HL-60 (cell line): ENCODE measurements at regions not wholly inside any gene's neighbourhood (a gene's known extent, or its start where the extent isn't known, plus 50 kb on each side); places are given as distances from the start of the nearest gene placed in this dataset.

ENCODE experiments used
- DNase-seq, 2 experiments: peaks; one replicate each; pipeline ENCODE4 v3.0.0-alpha.2; 2010 to 2020; ENCODE audit warnings: low read depth in 1 of 2, low spot score in 1 of 2
- H3K27ac ChIP-seq: fragments of 250-450 bp; sonication (Bioruptor Pico); replicated peaks from 2 replicates; pipeline ENCODE4 v1.5.1; 2020; ENCODE audit warnings: mild to moderate bottlenecking, moderate library complexity
- H3K27me3 ChIP-seq: fragments of 250-450 bp; sonication (Bioruptor Pico); 2 replicates; pipeline ENCODE4 v1.5.1; 2021; ENCODE audit warnings: mild to moderate bottlenecking, moderate library complexity; ENCODE audit not compliant: insufficient read depth, poor library complexity, severe bottlenecking
- H3K4me3 ChIP-seq: replicated peaks from 2 replicates; pipeline ENCODE4 v1.5.1; 2011; ENCODE audit warnings: mild to moderate bottlenecking, control low read depth, low read length; ENCODE audit not compliant: insufficient read depth
- GABPA ChIP-seq: IDR thresholded peaks from 2 replicates; pipeline ENCODE4 v1.6.1; 2012; ENCODE audit warnings: low read depth
- POLR2AphosphoS5 ChIP-seq: IDR thresholded peaks from 2 replicates; pipeline ENCODE4 v1.6.1; 2012; ENCODE audit warnings: low read depth
- SPI1 ChIP-seq: IDR thresholded peaks from 2 replicates; pipeline ENCODE4 v1.6.1; 2012; ENCODE audit warnings: low read depth, mild to moderate bottlenecking, borderline replicate concordance
- TF ChIP-seq, protein P1 (sequence below): IDR thresholded peaks from 2 replicates; pipeline ENCODE4 v1.6.1; 2012; ENCODE audit warnings: low read depth; ENCODE audit not compliant: insufficient replicate concordance
- TF ChIP-seq, protein P2 (sequence below): IDR thresholded peaks from one replicate; pipeline ENCODE4 v1.5.1; 2011; ENCODE audit warnings: low read length, control low read depth, inconsistent platforms; ENCODE audit not compliant: insufficient read depth

GRCh38 chr1:73104749-73105148 lies 822.4 kb upstream of the NEGR1 start:
- TF ChIP-seq GABPA (no peak), POLR2AphosphoS5 (no peak), SPI1 (no peak)
- TF ChIP-seq, protein P1, sequence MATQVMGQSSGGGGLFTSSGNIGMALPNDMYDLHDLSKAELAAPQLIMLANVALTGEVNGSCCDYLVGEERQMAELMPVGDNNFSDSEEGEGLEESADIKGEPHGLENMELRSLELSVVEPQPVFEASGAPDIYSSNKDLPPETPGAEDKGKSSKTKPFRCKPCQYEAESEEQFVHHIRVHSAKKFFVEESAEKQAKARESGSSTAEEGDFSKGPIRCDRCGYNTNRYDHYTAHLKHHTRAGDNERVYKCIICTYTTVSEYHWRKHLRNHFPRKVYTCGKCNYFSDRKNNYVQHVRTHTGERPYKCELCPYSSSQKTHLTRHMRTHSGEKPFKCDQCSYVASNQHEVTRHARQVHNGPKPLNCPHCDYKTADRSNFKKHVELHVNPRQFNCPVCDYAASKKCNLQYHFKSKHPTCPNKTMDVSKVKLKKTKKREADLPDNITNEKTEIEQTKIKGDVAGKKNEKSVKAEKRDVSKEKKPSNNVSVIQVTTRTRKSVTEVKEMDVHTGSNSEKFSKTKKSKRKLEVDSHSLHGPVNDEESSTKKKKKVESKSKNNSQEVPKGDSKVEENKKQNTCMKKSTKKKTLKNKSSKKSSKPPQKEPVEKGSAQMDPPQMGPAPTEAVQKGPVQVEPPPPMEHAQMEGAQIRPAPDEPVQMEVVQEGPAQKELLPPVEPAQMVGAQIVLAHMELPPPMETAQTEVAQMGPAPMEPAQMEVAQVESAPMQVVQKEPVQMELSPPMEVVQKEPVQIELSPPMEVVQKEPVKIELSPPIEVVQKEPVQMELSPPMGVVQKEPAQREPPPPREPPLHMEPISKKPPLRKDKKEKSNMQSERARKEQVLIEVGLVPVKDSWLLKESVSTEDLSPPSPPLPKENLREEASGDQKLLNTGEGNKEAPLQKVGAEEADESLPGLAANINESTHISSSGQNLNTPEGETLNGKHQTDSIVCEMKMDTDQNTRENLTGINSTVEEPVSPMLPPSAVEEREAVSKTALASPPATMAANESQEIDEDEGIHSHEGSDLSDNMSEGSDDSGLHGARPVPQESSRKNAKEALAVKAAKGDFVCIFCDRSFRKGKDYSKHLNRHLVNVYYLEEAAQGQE: no peak
- TF ChIP-seq, protein P2, sequence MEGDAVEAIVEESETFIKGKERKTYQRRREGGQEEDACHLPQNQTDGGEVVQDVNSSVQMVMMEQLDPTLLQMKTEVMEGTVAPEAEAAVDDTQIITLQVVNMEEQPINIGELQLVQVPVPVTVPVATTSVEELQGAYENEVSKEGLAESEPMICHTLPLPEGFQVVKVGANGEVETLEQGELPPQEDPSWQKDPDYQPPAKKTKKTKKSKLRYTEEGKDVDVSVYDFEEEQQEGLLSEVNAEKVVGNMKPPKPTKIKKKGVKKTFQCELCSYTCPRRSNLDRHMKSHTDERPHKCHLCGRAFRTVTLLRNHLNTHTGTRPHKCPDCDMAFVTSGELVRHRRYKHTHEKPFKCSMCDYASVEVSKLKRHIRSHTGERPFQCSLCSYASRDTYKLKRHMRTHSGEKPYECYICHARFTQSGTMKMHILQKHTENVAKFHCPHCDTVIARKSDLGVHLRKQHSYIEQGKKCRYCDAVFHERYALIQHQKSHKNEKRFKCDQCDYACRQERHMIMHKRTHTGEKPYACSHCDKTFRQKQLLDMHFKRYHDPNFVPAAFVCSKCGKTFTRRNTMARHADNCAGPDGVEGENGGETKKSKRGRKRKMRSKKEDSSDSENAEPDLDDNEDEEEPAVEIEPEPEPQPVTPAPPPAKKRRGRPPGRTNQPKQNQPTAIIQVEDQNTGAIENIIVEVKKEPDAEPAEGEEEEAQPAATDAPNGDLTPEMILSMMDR: no peak
- DNase-seq: no peak
- Histone ChIP-seq H3K27me3 (no peaks in the 10 kb centered on the region), H3K27ac (no peak overlapping the region), H3K4me3 (no peak overlapping the region)

- Histone ChIP-seq H3K27me3 (no peaks in the 10 kb centered on the region), H3K27ac (no peak overlapping the region), H3K4me3 (no peak overlapping the region)
- TF ChIP-seq SPI1: no peak
- no peak for TF ChIP-seq GABPA
- no peak for TF ChIP-seq POLR2AphosphoS5
- TF ChIP-seq, protein P1: no peak
- TF ChIP-seq, protein P2: no peak
- no peak for DNase-seq
Observed at GRCh38 chr1:73100216-73100615, 817.9 kb upstream of the NEGR1 start.

GRCh38 chr1:73097917-73098316 lies 815.6 kb upstream of the NEGR1 start:
- no peak for TF ChIP-seq SPI1
- no peak for TF ChIP-seq POLR2AphosphoS5
- TF ChIP-seq, protein P1: no peak
- TF ChIP-seq, protein P2: no peak
- no peak for TF ChIP-seq GABPA
- Histone ChIP-seq H3K27me3 (no peaks in the 10 kb centered on the region), H3K4me3 (no peak overlapping the region), H3K27ac (no peak overlapping the region)
- DNase-seq: no peak
